ENCODE measurements at regions not wholly inside any gene's neighbourhood (a gene's known extent, or its start where the extent isn't known, plus 50 kb on each side); places are given as distances from the start of the nearest gene placed in this dataset.

- no peaks in the 10 kb centered on the region for H4K20me1 ChIP-seq (ENCODE audit: insufficient read depth, low read length, poor library complexity, severe bottlenecking)
- H3K9me2 ChIP-seq (replicated peaks; ENCODE audit: low read depth, low read length), result no peaks in the 10 kb centered on the region
- no peaks in the 10 kb centered on the region for H3F3A ChIP-seq (ENCODE audit: low read depth)
- no peaks in the 10 kb centered on the region for H3K36me3 ChIP-seq (ENCODE audit: insufficient read depth, low read length)
- no peak overlapping the region for H3K4me2 ChIP-seq (ENCODE audit: low read depth, low read length, poor library complexity, severe bottlenecking)
- no peaks in the 10 kb centered on the region for H3K27me3 ChIP-seq (ENCODE audit: insufficient read depth, low read length, poor library complexity, severe bottlenecking)
- no peaks in the 10 kb centered on the region for H3K9me3 ChIP-seq (ENCODE audit: insufficient read depth, low read depth, low read length)
- no peaks in the 10 kb centered on the region for H3K4me1 ChIP-seq (ENCODE audit: insufficient read depth, low read length, poor library complexity, severe bottlenecking)
- no peak overlapping the region for H2AFZ ChIP-seq (ENCODE audit: low read length)
- no peak overlapping the region for H3K4me3 ChIP-seq (ENCODE audit: low read length, poor library complexity, severe bottlenecking)
- H3K79me2 ChIP-seq (ENCODE audit: insufficient read depth, low read length), result no peaks in the 10 kb centered on the region
- TF ChIP-seq CTCF (conservative IDR thresholded peaks at IDR 0.05; ENCODE audit: low read length) (no peak), EZH2phosphoT487 (IDR thresholded peaks at IDR 0.05; ENCODE audit: borderline replicate concordance) (no peak)
- no peak overlapping the region for H3K9ac ChIP-seq (ENCODE audit: low read depth, low read length, poor library complexity, severe bottlenecking)
These were observed 183.4 kb upstream of the ADCY1 start for GRCh38 chr7:45390731-45391130.

GRCh38 chr7:45391618-45392451 lies 182.3 kb upstream of the ADCY1 start:
- Histone ChIP-seq H3K9ac (ENCODE audit: low read depth, low read length, poor library complexity, severe bottlenecking) (no peak overlapping the region), H4K20me1 (ENCODE audit: insufficient read depth, low read length, poor library complexity, severe bottlenecking) (no peaks in the 10 kb centered on the region), H3K4me3 (ENCODE audit: low read length, poor library complexity, severe bottlenecking) (no peak overlapping the region), H3K4me1 (ENCODE audit: insufficient read depth, low read length, poor library complexity, severe bottlenecking) (no peaks in the 10 kb centered on the region), H3K4me2 (ENCODE audit: low read depth, low read length, poor library complexity, severe bottlenecking) (no peak overlapping the region), H3K9me3 (ENCODE audit: insufficient read depth, low read depth, low read length) (no peaks in the 10 kb centered on the region), H3K27me3 (ENCODE audit: insufficient read depth, low read length, poor library complexity, severe bottlenecking) (no peaks in the 10 kb centered on the region), H3K36me3 (ENCODE audit: insufficient read depth, low read length) (no peaks in the 10 kb centered on the region), H3F3A (ENCODE audit: low read depth) (no peaks in the 10 kb centered on the region), H3K79me2 (ENCODE audit: insufficient read depth, low read length) (no peaks in the 10 kb centered on the region), H3K9me2 (replicated peaks; ENCODE audit: low read depth, low read length) (no peaks in the 10 kb centered on the region), H2AFZ (ENCODE audit: low read length) (no peak overlapping the region)
- TF ChIP-seq EZH2phosphoT487 (IDR thresholded peaks at IDR 0.05; ENCODE audit: borderline replicate concordance) (no peak), CTCF (conservative IDR thresholded peaks at IDR 0.05; ENCODE audit: low read length) (no peak)

GRCh38 chr7:45394117-45394708 lies 180.0 kb upstream of the ADCY1 start:
- Histone ChIP-seq H3K79me2 (ENCODE audit: insufficient read depth, low read length) (no peaks in the 10 kb centered on the region), H3F3A (ENCODE audit: low read depth) (no peaks in the 10 kb centered on the region), H3K4me1 (ENCODE audit: insufficient read depth, low read length, poor library complexity, severe bottlenecking) (no peaks in the 10 kb centered on the region), H3K4me3 (ENCODE audit: low read length, poor library complexity, severe bottlenecking) (no peak overlapping the region), H3K4me2 (ENCODE audit: low read depth, low read length, poor library complexity, severe bottlenecking) (no peak overlapping the region), H4K20me1 (ENCODE audit: insufficient read depth, low read length, poor library complexity, severe bottlenecking) (no peaks in the 10 kb centered on the region), H2AFZ (ENCODE audit: low read length) (no peak overlapping the region), H3K9ac (ENCODE audit: low read depth, low read length, poor library complexity, severe bottlenecking) (no peak overlapping the region), H3K27me3 (ENCODE audit: insufficient read depth, low read length, poor library complexity, severe bottlenecking) (no peaks in the 10 kb centered on the region), H3K9me2 (replicated peaks; ENCODE audit: low read depth, low read length) (no peaks in the 10 kb centered on the region), H3K36me3 (ENCODE audit: insufficient read depth, low read length) (no peaks in the 10 kb centered on the region), H3K9me3 (ENCODE audit: insufficient read depth, low read depth, low read length) (no peaks in the 10 kb centered on the region)
- TF ChIP-seq EZH2phosphoT487 (IDR thresholded peaks at IDR 0.05; ENCODE audit: borderline replicate concordance), result no peak
- TF ChIP-seq CTCF (conservative IDR thresholded peaks at IDR 0.05; ENCODE audit: low read length), result no peak
